DOHH2 (cell line): ENCODE measurements at regions not wholly inside any gene's neighbourhood (a gene's known extent, or its start where the extent isn't known, plus 50 kb on each side); places are given as distances from the start of the nearest gene placed in this dataset.

Experiments
- CTCF ChIP-seq: fragments of 200-600 bp; sonication (generic); IDR thresholded peaks from one replicate; pipeline ENCODE4 v1.5.1; 2014; ENCODE audit warnings: antibody characterized with exemption, mild to moderate bottlenecking, low read depth, low read length; ENCODE audit not compliant: poor library complexity, severe bottlenecking
- EZH2phosphoT487 ChIP-seq: fragments of 200-600 bp; sonication (generic); IDR thresholded peaks from 2 replicates; pipeline ENCODE4 v1.6.1; 2017; ENCODE audit warnings: borderline replicate concordance, mild to moderate bottlenecking, antibody characterized with exemption, low read length, moderate library complexity, mixed read lengths

GRCh38 chr21:19124691-19125090, 721.1 kb upstream of the TMPRSS15 start:
- TF ChIP-seq EZH2phosphoT487: no peak
- no peak for TF ChIP-seq CTCF
